Fibroblast of pulmonary artery (primary cell): ENCODE measurements at regions not wholly inside any gene's neighbourhood (a gene's known extent, or its start where the extent isn't known, plus 50 kb on each side); places are given as distances from the start of the nearest gene placed in this dataset.
A peak's percentile ranks its signal among the peaks of the same experiment; 100 is the strongest.

Source experiments
- DNase-seq: peaks from one replicate; pipeline ENCODE4 v3.0.0-alpha.2; 2010; ENCODE audit warnings: low read depth
- H3K4me3 ChIP-seq: replicated peaks from 2 replicates; pipeline ENCODE4 v1.5.1; 2011; ENCODE audit warnings: low read depth, mild to moderate bottlenecking, control low read depth, low read length, moderate library complexity
- CTCF ChIP-seq: IDR thresholded peaks from 2 replicates; pipeline ENCODE4 v1.5.1; 2011; ENCODE audit warnings: mild to moderate bottlenecking, control low read depth, low read length, inconsistent platforms; ENCODE audit errors: missing control alignments

GRCh38 chr2:145166731-145167302 is 646.9 kb upstream of the ZEB2 start:
- no peak for TF ChIP-seq CTCF
- peak; percentile 43 for DNase-seq
- no peak overlapping the region for H3K4me3 ChIP-seq

- no peak overlapping the region for H3K4me3 ChIP-seq
Observed at GRCh38 chr2:145161656-145162055, 641.7 kb upstream of the ZEB2 start.

GRCh38 chr2:145160855-145161254 is 640.9 kb upstream of the ZEB2 start:
- no peak for TF ChIP-seq CTCF
- no peak overlapping the region for H3K4me3 ChIP-seq

More at GRCh38 chr2:145161656-145162055, 641.7 kb upstream of the ZEB2 start:
- DNase-seq = peak; percentile 53
- TF ChIP-seq CTCF = no peak

GRCh38 chr2:145159676-145160075 is 639.8 kb upstream of the ZEB2 start:
- no peak overlapping the region for H3K4me3 ChIP-seq
- no peak for TF ChIP-seq CTCF
- DNase-seq = no peak

More at GRCh38 chr2:145160855-145161254, 640.9 kb upstream of the ZEB2 start:
- DNase-seq = no peak

GRCh38 chr2:145157741-145158591 is 638.0 kb upstream of the ZEB2 start:
- DNase-seq = peak; percentile 98
- no peak for TF ChIP-seq CTCF
- no peak overlapping the region for H3K4me3 ChIP-seq

- TF ChIP-seq CTCF = no peak
- H3K4me3 ChIP-seq = no peak overlapping the region
- peak; percentile 7 for DNase-seq
Observed at GRCh38 chr2:145157036-145157675, 637.2 kb upstream of the ZEB2 start.
